Esophagus squamous epithelium (tissue), 5 donors: ENCODE measurements at regions not wholly inside any gene's neighbourhood (a gene's known extent, or its start where the extent isn't known, plus 50 kb on each side); places are given as distances from the start of the nearest gene placed in this dataset.

Source experiments
- DNase-seq: peaks from one replicate; lab custom pipeline; 2025; lab: John Stamatoyannopoulos, UW
- H3K27ac ChIP-seq, 4 donors: fragments of 200-600 bp; sonication (generic); one replicate each; pipeline ENCODE4 v1.5.1; 2016 to 2019; ENCODE audit warnings: mild to moderate bottlenecking in 1 of 4
- H3K27me3 ChIP-seq, 4 donors: fragments of 200-600 bp; sonication (generic); 1 replicate in 3 of 4; 2 replicates in 1 of 4; pipeline versions ENCODE4 v1.5.1 to v1.6.0; 2017 to 2021; ENCODE audit warnings: antibody characterized with exemption in 1 of 4
- H3K36me3 ChIP-seq, 3 donors: fragments of 200-600 bp; sonication (generic); one replicate each; pipeline ENCODE4 v1.5.1; 2016 to 2019
- H3K4me1 ChIP-seq, 3 donors: fragments of 200-600 bp; sonication (generic); one replicate each; pipeline ENCODE4 v1.5.1; 2017 to 2019
- H3K4me3 ChIP-seq, 4 donors: fragments of 200-600 bp; sonication (generic); 1 replicate in 3 of 4; 2 replicates in 1 of 4; pipeline ENCODE4 v1.5.1; 2016 to 2019; ENCODE audit warnings: mild to moderate bottlenecking in 2 of 4, moderate library complexity in 1 of 4
- H3K9me3 ChIP-seq, 3 donors: fragments of 200-600 bp; sonication (generic); one replicate each; pipeline ENCODE4 v1.5.1; 2016 to 2019
- POLR2A ChIP-seq, 4 donors: fragments of 450-650 bp; IDR thresholded peaks; one replicate each; pipeline ENCODE4 v1.6.1; 2017; ENCODE audit warnings: antibody characterized with exemption in 4 of 4, mild to moderate bottlenecking in 4 of 4, moderate library complexity in 3 of 4
- WGBS, 2 donors: methylation state at CpG; one replicate each; pipeline ENCODE4 v1.1.5; 2018; 5-methylcytosine and 5-hydroxymethylcytosine counted together
- intact Hi-C: fragments of 100-400 bp; cut with DNase I; formaldehyde crosslinking; loops from one replicate; pipeline ENCODE4 v1.15.0; 2022
- TF ChIP-seq, protein P1 (sequence below), 6 experiments: fragments of 450-650 bp in 4 of 6; fragments of 200-600 bp in 2 of 6; sonication (generic) in 2 of 6; IDR thresholded peaks; one replicate each; pipeline ENCODE4 v1.5.1; 2016 to 2019; ENCODE audit warnings: antibody characterized with exemption in 6 of 6, mild to moderate bottlenecking in 4 of 6, moderate library complexity in 4 of 6
- donor health status: DM: yes; HTN: yes; CAD: no.

DNA sequence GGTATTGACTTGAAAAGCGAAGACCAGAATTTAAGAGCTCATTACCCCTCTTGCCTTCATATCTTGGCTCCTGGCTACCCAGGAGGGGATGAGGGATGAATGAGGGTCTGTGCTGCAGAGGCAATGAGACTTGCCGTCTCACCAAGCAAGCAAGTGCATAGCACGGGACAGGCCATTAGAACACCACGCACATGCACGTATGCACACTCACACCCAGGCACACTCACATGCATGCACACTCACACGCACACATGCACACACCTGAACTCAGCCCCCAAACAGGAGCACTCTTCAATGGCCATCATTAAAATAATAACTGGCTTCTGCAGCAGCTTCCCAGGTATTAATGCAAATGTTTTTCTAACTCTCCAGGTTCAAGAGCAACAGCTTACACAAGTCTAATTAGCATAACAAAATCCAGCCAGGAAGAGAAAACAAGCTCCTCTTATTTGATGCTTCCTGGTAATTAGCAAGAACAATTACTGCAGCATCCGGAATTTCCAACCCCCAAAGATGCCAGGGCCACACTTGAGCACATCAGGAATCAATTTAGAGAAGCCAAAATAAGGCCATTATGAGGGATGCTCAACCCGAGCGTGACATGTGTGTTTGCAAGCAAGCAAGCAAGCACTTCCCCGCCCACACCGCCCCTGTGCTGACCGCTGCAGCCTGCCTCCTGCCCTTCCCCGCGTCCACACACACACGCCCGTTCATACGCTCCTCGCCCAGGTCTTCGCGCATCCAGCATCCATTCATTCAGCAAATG lies 171.6 kb upstream of the TNRC6C start:
- no peak for DNase-seq
- Histone ChIP-seq H3K27me3 (peaks cover 0 to 67% (median 0%) of the 10 kb centered on the region in 4 donors), H3K9me3 (no peaks in the 10 kb centered on the region), H3K4me1 (no peaks in the 10 kb centered on the region), H3K27ac (no peak overlapping the region), H3K4me3 (no peak overlapping the region), H3K36me3 (no peaks in the 10 kb centered on the region)
- TF ChIP-seq, protein P1, sequence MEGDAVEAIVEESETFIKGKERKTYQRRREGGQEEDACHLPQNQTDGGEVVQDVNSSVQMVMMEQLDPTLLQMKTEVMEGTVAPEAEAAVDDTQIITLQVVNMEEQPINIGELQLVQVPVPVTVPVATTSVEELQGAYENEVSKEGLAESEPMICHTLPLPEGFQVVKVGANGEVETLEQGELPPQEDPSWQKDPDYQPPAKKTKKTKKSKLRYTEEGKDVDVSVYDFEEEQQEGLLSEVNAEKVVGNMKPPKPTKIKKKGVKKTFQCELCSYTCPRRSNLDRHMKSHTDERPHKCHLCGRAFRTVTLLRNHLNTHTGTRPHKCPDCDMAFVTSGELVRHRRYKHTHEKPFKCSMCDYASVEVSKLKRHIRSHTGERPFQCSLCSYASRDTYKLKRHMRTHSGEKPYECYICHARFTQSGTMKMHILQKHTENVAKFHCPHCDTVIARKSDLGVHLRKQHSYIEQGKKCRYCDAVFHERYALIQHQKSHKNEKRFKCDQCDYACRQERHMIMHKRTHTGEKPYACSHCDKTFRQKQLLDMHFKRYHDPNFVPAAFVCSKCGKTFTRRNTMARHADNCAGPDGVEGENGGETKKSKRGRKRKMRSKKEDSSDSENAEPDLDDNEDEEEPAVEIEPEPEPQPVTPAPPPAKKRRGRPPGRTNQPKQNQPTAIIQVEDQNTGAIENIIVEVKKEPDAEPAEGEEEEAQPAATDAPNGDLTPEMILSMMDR (IDR thresholded peaks at IDR 0.05): no peak
- TF ChIP-seq POLR2A (IDR thresholded peaks at IDR 0.05): no peak
- intact Hi-C loops: no loop called here
- WGBS, 2 donors: 71 to 87% methylated on average over 14 to 17 of the region's 20 CpGs

DNA sequence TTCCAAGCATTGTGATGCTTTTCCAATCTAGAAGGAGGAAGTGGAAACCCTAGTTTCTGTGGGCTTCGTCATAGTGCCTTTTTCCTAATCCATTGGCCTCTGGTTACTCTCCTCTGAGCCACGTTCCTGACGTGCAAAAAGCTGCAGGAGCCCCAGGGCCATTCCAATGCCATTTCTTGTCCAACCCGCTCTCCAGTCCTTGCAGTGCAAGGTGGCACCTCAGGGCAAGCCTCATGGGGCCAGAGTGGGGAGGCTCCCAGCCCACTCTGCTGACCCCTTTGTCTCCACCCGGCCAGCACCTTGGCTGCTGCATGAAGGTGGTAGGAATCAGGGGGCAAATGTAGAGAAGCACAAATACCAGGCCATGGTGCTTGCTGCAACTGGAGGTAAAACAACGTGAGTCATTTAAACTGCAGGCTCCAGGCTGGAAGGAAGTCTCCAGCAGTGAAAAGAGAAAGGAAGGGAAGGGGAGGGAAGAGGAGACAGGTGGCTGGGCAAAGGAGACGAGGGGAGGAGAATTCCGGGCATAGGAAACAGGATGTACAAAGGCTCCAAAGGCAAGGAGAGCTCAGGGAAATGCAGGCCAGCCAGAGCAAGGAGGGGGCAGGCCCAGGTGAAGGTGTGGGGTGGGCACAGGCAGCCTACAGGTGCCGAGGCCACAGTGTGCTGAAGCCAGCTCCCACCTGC lies 168.2 kb upstream of the TNRC6C start:
- H3K36me3 ChIP-seq: no peaks in the 10 kb centered on the region
- DNase-seq: no peak
- no peak overlapping the region for H3K4me3 ChIP-seq
- H3K27ac ChIP-seq: no peak overlapping the region
- TF ChIP-seq, protein P1 (IDR thresholded peaks at IDR 0.05): no peak
- TF ChIP-seq POLR2A (IDR thresholded peaks at IDR 0.05): no peak
- H3K27me3 ChIP-seq: peaks cover 0 to 58% (median 0%) of the 10 kb centered on the region in 4 donors
- intact Hi-C loops: no loop called here
- H3K4me1 ChIP-seq: no peaks in the 10 kb centered on the region
- WGBS, 2 donors: 48 to 63% methylated on average over 8 of the region's 9 CpGs
- H3K9me3 ChIP-seq: no peaks in the 10 kb centered on the region

DNA sequence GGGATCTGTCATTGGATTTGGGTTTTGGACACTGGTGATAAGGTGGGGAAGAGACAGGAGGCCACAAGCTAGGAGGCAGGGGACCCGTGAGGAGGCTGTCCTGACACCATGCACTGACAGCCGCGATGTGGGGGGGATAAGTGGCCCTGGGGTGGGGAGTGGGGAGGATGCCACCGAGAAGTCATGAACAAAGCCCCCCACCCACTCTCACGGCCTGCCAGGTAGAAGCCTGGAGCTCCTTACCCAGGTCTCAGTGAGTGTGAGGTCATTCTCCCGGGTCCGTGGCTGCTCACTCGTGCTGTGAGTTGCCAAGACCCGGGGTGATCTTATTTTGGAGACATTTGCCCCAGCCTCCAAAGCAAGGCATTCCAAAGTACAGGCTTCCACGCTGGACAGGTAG lies 165.9 kb upstream of the TNRC6C start:
- Histone ChIP-seq H3K36me3 (no peaks in the 10 kb centered on the region), H3K9me3 (no peaks in the 10 kb centered on the region), H3K27ac (no peak overlapping the region), H3K4me3 (no peak overlapping the region), H3K27me3 (peaks cover 0 to 55% (median 0%) of the 10 kb centered on the region in 4 donors), H3K4me1 (peaks cover 0 to 8% (median 3%) of the 10 kb centered on the region in 3 donors)
- TF ChIP-seq, protein P1 (IDR thresholded peaks at IDR 0.05): no peak
- no peak for TF ChIP-seq POLR2A (IDR thresholded peaks at IDR 0.05)
- intact Hi-C loops: no loop called here
- WGBS, 2 donors: 71 to 83% methylated on average over 3 to 10 of the region's 10 CpGs
- DNase-seq: no peak

DNA sequence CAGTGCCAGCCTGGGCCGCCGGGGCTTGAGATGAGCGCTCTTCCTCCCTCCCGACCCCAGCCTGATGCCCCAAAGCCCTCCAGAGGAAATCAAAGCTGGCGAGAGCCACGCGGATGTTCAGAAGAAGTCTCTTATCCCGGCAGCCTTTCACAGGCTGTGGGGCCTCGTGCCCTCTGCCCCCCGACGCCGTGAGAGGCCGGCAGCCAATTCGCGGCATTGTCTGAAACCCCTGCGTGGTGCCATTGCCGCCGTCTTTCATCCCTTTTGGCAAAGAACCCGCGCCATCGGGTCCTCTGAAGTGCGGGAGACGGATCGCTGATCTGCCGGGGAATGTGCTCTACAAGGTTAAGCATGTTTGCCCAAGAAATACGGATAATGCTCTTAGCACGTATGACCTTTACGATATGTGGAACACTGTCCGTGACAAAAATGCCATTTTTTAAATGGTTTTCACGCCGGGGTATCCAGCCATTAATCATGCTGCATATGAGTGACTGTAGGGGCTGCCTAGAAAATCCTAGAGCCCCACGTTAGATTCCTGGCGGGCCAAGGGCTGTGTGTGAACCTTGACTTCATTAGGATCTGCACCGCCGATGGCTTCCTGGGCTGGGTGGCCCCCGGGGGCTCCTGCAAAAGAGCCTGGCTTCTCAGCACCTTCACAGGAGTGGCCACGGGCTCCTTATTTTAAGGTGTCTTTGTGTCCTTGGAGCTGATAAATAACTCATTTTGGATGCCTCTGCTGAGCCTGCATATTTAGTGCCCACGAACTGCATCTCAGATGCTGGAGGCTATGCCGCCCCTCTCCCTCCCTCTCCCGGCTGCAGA lies 165.1 kb upstream of the TNRC6C start:
- WGBS, 2 donors: 57 to 78% methylated on average over 26 to 36 of the region's 40 CpGs
- no peak for TF ChIP-seq POLR2A (IDR thresholded peaks at IDR 0.05)
- TF ChIP-seq, protein P1 (IDR thresholded peaks at IDR 0.05): no peak
- Histone ChIP-seq H3K36me3 (no peaks in the 10 kb centered on the region), H3K9me3 (no peaks in the 10 kb centered on the region), H3K27me3 (peaks cover 0 to 54% (median 0%) of the 10 kb centered on the region in 4 donors), H3K27ac (no peak overlapping the region), H3K4me1 (peaks cover 0 to 8% (median 3%) of the 10 kb centered on the region in 3 donors), H3K4me3 (no peak overlapping the region)
- intact Hi-C loops: no loop called here
- DNase-seq: no peak
